ENCODE measurements at regions not wholly inside any gene's neighbourhood (a gene's known extent, or its start where the extent isn't known, plus 50 kb on each side); places are given as distances from the start of the nearest gene placed in this dataset.

DNA sequence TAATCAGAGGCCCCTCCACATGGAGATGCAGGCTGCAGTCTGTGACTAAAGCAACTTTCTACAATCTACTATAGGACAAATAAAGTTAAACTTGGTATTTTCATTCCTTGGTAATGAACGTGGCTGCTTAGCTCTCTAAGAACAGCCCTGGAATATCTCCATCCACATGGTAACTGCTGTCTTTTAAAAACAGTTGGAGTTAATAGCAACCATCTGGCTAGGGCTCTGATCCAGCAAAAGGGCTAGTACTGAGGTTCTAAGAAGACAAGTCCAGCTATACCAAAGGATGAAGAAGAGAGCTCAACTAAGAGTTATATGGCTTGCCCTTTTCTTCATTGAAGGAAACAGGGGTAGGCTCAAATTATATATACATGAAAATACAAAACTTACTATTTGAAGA is 920.1 kb downstream of the FLRT2 start:
- no peaks in the 10 kb centered on the region for H3K27me3 ChIP-seq
- H3K4me1 ChIP-seq: no peaks in the 10 kb centered on the region
- peak in 1 of 2 donors; percentile 15 for DNase-seq (ENCODE audit: low spot score in 2 of 2)
- no peaks in the 10 kb centered on the region for H3K36me3 ChIP-seq
- no peak overlapping the region for H3K27ac ChIP-seq
- WGBS, 2 donors: 42 to 62% methylated on average over 1 of the region's 1 CpG
- H3K9me3 ChIP-seq: no peaks in the 10 kb centered on the region
- TF ChIP-seq EP300 (IDR thresholded peaks at IDR 0.05) (no peak), POLR2A (IDR thresholded peaks at IDR 0.05) (no peak)
- TF ChIP-seq, protein P1, sequence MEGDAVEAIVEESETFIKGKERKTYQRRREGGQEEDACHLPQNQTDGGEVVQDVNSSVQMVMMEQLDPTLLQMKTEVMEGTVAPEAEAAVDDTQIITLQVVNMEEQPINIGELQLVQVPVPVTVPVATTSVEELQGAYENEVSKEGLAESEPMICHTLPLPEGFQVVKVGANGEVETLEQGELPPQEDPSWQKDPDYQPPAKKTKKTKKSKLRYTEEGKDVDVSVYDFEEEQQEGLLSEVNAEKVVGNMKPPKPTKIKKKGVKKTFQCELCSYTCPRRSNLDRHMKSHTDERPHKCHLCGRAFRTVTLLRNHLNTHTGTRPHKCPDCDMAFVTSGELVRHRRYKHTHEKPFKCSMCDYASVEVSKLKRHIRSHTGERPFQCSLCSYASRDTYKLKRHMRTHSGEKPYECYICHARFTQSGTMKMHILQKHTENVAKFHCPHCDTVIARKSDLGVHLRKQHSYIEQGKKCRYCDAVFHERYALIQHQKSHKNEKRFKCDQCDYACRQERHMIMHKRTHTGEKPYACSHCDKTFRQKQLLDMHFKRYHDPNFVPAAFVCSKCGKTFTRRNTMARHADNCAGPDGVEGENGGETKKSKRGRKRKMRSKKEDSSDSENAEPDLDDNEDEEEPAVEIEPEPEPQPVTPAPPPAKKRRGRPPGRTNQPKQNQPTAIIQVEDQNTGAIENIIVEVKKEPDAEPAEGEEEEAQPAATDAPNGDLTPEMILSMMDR (IDR thresholded peaks at IDR 0.05): no peak
- no peak overlapping the region for H3K4me3 ChIP-seq

DNA sequence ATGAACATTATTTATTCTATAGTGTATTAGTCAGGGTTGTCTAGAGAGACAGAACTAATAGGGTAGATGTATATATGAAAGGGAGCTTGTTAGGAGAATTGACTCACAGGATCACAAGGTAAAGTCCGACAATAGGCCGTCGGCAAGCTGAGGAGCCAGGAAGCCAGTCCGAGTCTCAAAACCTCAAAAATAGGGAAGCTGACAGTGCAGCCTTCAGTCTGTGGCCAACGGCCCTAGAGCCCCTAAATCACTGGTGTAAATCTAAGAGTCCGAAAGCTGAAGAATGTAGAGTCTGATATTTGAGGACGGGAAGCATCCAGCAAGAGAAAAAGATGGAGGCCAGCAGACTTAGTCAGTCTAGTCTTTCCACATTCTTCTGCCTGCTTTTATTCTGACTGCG is 912.2 kb downstream of the FLRT2 start:
- no peaks in the 10 kb centered on the region for H3K36me3 ChIP-seq
- H3K27ac ChIP-seq: no peak overlapping the region
- no peaks in the 10 kb centered on the region for H3K4me1 ChIP-seq
- WGBS, 2 donors: 83% methylated on average over 8 of the region's 8 CpGs
- DNase-seq (ENCODE audit: low spot score in 2 of 2): no peak
- TF ChIP-seq, protein P1 (IDR thresholded peaks at IDR 0.05): no peak
- TF ChIP-seq EP300 (IDR thresholded peaks at IDR 0.05) (no peak), POLR2A (IDR thresholded peaks at IDR 0.05) (no peak)
- no peaks in the 10 kb centered on the region for H3K9me3 ChIP-seq
- H3K4me3 ChIP-seq: no peak overlapping the region
- no peaks in the 10 kb centered on the region for H3K27me3 ChIP-seq

DNA sequence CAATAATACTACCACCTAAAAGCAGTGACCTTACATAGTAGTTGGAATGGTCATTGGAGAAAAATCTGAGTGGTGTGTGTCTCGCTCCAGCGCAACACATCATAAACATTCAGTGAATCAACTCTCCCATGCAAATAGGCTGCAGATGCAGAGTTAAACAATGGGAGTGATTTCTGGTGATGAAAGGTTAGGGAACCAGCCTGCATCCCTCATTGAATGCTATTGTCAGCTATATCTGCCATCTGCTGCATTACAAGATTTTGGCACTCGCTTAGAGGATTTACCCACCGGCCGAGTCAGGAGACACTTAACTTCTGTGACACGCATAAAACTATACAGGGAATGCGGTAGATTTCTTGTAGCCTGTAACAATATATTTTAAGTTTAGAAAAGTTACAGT is 900.9 kb downstream of the FLRT2 start:
- no peaks in the 10 kb centered on the region for H3K9me3 ChIP-seq

DNA sequence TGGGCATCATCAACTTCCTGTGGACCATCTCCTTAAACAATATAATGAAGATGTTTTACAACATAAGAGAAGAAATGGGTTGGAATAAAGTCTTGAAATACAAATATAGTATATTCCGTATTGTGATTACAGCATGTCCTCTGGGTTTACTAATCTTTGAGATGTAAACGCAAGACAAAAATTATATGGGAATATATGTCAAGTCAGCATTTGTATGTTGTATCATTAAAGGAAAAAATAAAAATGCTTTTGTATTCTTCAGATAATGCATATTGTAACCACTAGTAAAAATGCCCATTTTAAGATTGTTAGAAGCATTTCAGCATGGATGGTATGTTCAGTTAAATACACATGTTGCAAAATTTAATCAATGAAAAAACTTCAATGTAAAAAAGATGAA is 893.3 kb downstream of the FLRT2 start:
- Histone ChIP-seq H3K4me3 (no peak overlapping the region), H3K36me3 (no peaks in the 10 kb centered on the region), H3K4me1 (no peaks in the 10 kb centered on the region), H3K9me3 (no peaks in the 10 kb centered on the region), H3K27me3 (no peaks in the 10 kb centered on the region), H3K27ac (no peak overlapping the region)
- TF ChIP-seq EP300 (IDR thresholded peaks at IDR 0.05): no peak
- TF ChIP-seq, protein P1 (IDR thresholded peaks at IDR 0.05): no peak
- TF ChIP-seq POLR2A (IDR thresholded peaks at IDR 0.05): no peak
- no peak for DNase-seq (ENCODE audit: low spot score in 2 of 2)
- 69 to 72% methylated on average over 2 of the region's 2 CpGs for WGBS, 2 donors

More for the DNA sequence above, 900.9 kb downstream of the FLRT2 start:
- Histone ChIP-seq H3K27ac (no peak overlapping the region), H3K27me3 (no peaks in the 10 kb centered on the region), H3K4me1 (no peaks in the 10 kb centered on the region), H3K36me3 (no peaks in the 10 kb centered on the region), H3K4me3 (no peak overlapping the region)
- 58 to 61% methylated on average over 7 of the region's 7 CpGs for WGBS, 2 donors
- no peak for TF ChIP-seq EP300 (IDR thresholded peaks at IDR 0.05)
- DNase-seq (ENCODE audit: low spot score in 2 of 2): no peak

DNA sequence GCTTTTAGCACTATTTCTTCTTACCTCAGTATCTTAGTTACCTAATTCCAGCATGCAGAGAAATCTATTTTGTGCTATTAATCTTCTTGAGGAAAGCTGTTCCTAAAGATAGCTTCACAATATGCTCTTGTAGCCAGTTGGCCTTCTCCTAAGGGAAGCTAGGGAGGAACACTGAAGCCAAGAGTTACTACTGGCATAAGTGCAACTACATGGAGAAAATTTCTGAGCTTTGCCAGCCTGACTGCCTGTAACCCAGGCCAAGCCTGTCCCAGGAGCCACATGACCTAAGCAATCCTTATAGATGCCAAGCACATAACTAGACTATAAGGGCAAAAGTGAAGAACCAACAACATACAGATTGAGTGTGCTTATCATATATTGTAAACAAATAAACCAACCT is 890.2 kb downstream of the FLRT2 start:
- no peak overlapping the region for H3K4me3 ChIP-seq
- H3K9me3 ChIP-seq: no peaks in the 10 kb centered on the region
- H3K27ac ChIP-seq: no peak overlapping the region
- H3K36me3 ChIP-seq: no peaks in the 10 kb centered on the region
- DNase-seq (ENCODE audit: low spot score in 2 of 2): no peak
- TF ChIP-seq POLR2A (IDR thresholded peaks at IDR 0.05) (no peak), EP300 (IDR thresholded peaks at IDR 0.05) (no peak)
- TF ChIP-seq, protein P1 (IDR thresholded peaks at IDR 0.05): no peak
- no peaks in the 10 kb centered on the region for H3K4me1 ChIP-seq
- no peaks in the 10 kb centered on the region for H3K27me3 ChIP-seq

DNA sequence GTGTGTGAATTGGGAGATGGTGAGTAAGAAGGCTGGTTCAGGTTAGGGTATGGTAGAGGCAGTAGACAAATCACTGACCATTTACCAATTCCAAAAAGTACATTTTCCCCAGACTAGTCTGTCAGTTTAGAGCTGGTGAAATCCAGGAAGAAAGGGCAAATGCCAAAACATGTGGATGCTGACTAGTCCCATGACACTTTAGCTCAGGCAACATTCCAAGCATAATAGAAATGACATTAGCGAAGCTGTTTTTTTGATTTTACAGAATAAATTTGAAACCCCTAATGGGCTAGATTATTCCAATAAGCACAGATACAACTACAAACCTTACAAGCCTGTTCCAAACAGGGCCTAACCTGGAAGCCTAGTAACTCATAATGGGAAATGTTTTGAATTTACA is 884.2 kb downstream of the FLRT2 start:
- Histone ChIP-seq H3K36me3 (no peaks in the 10 kb centered on the region), H3K27me3 (no peaks in the 10 kb centered on the region), H3K9me3 (peaks cover 0 to 3% (median 0%) of the 10 kb centered on the region in 4 donors), H3K4me1 (no peaks in the 10 kb centered on the region), H3K4me3 (no peak overlapping the region), H3K27ac (no peak overlapping the region)
- DNase-seq (ENCODE audit: low spot score in 2 of 2): no peak
- TF ChIP-seq, protein P1 (IDR thresholded peaks at IDR 0.05): no peak
- TF ChIP-seq POLR2A (IDR thresholded peaks at IDR 0.05) (no peak), EP300 (IDR thresholded peaks at IDR 0.05) (no peak)
- WGBS, 2 donors: 49 to 67% methylated on average over 1 of the region's 1 CpG
